Cardiac septum (tissue), 1 donor: ENCODE measurements at regions not wholly inside any gene's neighbourhood (a gene's known extent, or its start where the extent isn't known, plus 50 kb on each side); places are given as distances from the start of the nearest gene placed in this dataset.
"Not testable (repeated sequence)": the region's sequence is repeated elsewhere in the genome, so short reads cannot be mapped to it uniquely, and the experiment has no call there.

Experiments used
- DNase-seq: peaks from one replicate; pipeline ENCODE4 v3.0.0-alpha.2; 2020; ENCODE audit warnings: low spot score
- intact Hi-C: fragments of 100-400 bp; cut with DNase I; formaldehyde crosslinking; loops from one replicate; pipeline ENCODE4 v1.14.0; 2022
- donor health status: DM: no; HTN: no; CAD: no.

DNA sequence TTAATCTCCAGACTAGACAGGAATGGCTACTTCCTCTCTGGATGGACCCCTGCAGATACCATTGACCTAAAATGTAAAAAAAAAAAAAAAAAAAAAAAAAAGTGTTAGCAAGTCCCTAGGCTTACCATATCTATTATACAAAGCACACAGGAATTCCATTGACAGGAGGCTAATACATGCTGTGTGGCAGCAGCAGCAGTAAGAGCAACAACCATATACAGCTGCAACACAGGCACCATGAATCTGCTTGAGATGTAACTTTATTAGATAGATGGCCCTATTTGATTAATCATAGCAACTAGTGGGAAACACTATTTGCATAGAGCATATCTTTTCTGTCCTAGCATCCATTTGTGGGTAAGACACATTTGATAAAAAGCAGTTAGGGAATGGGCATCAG lies 1447.1 kb downstream of the FAM181B start:
- intact Hi-C loops = no loop called here
- no peak for DNase-seq

DNA sequence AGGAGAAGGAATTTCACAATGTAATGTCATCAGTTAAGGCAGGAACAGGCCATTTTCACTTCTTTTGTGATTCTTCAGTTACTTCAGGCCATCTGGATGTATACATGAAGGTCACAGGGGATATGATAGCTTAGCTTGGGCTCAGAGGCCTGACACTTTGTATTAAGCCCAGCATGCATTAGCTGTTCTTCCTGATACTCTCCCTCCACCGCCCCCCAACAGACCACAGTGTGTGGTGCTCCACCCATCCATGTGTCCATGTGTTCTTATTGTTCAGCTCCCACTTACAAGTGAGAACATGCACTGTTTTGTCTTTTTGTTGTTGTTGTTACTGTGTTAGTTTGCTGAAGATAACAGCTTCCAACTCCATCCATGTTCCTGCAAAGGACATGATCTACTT lies 1453.4 kb downstream of the FAM181B start:
- DNase-seq, intact Hi-C loops: not testable (repeated sequence)

- intact Hi-C loops = no loop called here
- DNase-seq = no peak
Observed at GRCh38 chr11:81278991-81279390, 1454.7 kb downstream of the FAM181B start.

GRCh38 chr11:81270686-81271085 lies 1463.0 kb downstream of the FAM181B start:
- no peak for DNase-seq
- intact Hi-C loops = no loop called here

DNA sequence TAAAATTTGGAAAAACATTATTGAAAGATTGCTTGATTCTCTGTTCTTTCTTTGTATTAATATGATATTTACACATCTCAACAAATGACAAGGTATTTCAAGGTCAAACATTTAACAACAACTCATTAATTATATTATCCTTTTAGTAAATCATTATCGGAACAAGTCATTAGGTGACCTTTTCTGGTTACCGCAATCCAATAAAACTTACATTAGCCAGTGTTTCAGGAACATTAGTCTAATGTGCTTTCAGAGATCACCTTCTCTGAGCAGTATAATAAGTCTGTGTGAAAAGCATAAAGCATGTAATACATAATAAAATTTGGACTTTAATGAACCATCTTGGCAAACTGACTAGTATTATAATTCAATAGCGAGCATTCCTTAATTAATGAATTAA lies 1466.4 kb downstream of the FAM181B start:
- DNase-seq = no peak
- intact Hi-C loops = no loop called here

DNA sequence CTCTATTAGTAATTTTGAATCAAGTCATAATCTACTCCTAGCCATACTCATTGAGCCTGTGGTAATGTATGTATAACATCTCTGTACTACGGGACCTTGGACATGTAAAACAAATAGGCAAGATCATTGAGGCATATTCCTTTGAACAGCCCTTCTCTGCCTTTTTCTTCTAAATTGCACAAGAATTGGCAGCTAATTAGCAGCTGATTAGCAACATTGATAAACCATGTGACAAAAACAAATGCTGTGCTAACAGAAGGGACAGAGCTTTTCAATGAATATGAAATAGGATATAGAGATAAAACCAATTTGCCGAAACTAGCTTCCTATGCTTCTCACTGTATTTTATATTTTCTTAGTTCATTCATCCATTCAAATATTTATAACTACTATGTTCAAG lies 1474.2 kb downstream of the FAM181B start:
- intact Hi-C loops = no loop called here
- DNase-seq = no peak

DNA sequence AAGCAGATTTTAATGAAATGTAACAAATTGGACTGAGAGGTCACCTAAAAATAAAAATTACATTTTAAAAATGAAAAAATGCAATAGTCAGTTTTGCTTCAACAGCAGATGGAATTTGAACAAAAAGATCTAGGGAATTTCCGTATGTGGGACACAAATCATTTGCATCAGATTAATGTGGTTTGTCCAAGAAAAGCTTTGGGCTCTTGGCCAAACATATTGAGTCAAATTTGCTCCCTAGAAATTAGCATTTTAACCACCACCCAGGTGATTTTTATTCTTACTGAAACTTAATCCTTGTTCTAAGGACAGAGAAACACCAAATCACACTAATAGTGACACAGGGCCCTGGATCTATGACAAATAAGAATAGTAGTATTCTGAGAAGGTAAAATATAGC lies 1477.8 kb downstream of the FAM181B start:
- intact Hi-C loops = no loop called here
- DNase-seq = no peak

DNA sequence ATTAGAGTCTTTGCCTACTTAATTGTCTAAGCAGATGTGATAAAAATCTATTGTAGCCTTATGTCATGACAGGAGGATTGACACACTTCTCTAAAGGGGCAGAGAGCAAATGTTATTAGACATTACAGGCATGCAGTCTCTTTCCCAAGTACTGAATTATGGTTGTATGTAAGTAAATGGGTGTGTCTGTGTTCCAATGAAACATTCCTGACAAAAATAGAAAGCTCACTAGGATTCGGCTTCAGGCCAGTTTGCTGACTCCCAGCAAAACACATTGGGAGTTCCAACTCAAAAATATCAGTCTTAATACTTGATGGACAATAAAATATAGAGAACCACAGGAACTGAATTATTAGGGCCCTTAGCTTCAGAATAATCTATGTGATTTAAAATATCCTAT lies 1480.4 kb downstream of the FAM181B start:
- no peak for DNase-seq
- intact Hi-C loops = no loop called here

- intact Hi-C loops = no loop called here
- DNase-seq = no peak
Observed at GRCh38 chr11:81246941-81247340, 1486.7 kb downstream of the FAM181B start.

DNA sequence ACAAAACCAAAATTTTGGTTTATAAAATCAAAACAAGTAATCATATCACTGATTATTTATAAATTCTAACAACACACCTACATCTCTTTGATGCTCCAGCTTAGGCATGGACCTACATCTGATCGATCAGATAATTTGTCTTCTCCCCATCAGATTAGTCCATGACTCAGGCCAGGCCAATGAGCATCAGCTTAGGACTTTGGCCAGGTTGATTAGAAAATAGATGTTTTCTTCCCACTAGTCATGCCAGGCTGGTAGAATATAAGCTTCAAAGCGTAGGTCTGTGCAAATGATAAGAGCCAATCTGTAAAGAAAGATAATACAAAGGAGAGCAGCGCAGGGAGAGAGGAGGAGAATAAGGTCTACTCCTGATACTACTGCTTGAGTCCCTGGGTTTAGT lies 1487.9 kb downstream of the FAM181B start:
- intact Hi-C loops = no loop called here
- no peak for DNase-seq

GRCh38 chr11:81241672-81242275 lies 1491.9 kb downstream of the FAM181B start:
- intact Hi-C loops = no loop called here
- no peak for DNase-seq

DNA sequence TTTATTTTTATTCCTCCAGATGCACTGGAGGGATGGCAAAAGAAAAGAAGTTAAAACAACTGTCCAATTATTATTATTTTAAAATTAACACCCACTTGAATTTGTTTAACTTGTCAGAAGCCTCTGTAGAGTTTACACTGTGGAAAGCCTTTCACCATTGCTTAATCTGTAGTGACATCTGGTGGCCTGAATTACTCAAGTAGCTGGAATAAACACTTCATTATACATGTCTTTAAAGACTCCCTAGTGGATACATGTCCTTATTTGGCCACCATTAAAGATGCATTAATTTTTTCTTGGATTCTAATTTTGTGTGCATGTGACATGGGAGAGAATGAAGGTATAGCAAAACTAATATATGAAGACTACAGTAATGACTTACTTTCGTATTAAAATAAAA lies 1496.5 kb downstream of the FAM181B start:
- intact Hi-C loops = no loop called here
- DNase-seq = no peak

- DNase-seq, intact Hi-C loops: not testable (repeated sequence)
Observed at GRCh38 chr11:81227409-81227808, 1506.3 kb downstream of the FAM181B start.

DNA sequence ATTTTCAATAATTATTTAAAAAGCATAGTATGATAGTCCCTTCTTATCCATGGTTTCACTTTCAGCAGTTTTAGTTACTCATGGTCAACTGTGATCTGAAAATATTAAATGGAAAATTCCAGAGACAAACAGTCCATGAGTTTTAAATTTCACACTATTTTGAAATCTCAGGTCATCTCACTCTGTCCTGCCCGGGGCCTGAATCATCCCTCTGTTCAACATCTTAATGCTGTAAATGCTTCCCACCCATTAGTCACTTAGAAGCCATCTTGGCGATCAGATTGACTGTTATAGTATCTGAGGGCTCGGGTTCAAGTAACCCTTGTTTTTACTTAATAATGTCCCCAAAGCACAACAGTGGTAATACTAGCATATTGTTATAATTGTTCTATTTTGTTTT lies 1509.3 kb downstream of the FAM181B start:
- intact Hi-C loops = no loop called here
- DNase-seq = no peak

DNA sequence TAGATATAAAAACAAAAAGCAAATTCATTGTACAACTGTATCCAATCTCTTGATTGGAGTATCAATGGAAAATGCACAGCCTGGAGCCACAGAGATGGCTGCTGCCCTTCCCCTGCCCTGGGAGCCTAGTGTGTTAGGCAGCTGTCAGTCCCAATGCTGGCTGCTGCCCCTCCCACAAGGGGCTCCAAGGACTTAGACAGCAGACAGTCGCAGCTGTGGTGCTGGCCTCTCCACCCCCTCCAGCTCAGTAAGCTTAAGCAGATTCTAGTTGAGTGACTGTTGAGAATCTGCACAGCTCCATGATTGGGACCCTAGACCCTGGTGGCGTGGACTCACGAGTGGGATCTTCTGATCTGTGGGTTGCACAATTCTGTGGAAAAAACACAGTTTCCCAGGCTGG lies 1511.2 kb downstream of the FAM181B start:
- intact Hi-C loops = no loop called here
- no peak for DNase-seq

GRCh38 chr11:81220146-81220895 lies 1513.3 kb downstream of the FAM181B start:
- DNase-seq = no peak
- intact Hi-C loops = no loop called here

GRCh38 chr11:81219661-81220060 lies 1514.0 kb downstream of the FAM181B start:
- DNase-seq = no peak
- intact Hi-C loops = no loop called here

GRCh38 chr11:81218440-81218839 lies 1515.2 kb downstream of the FAM181B start:
- no peak for DNase-seq
- intact Hi-C loops = no loop called here

DNA sequence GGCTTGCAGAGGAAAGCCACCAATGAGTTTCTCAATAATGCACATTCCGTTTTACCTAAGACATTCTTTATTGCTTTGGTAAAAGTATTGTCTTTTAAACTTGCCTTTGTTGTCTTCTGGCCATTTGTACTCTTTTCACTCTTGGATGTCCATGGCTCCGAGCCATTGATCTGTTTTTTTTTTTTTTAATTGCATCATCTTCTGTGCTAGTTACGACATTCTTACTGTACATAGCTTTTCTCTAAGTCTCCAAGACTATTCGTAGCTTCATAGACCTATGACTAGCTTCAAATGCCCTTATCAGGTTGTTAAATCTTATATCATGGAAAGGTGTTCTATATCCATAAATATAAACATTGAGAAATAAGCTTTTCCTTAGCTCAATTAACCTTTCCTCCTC lies 1522.6 kb downstream of the FAM181B start:
- no peak for DNase-seq
- intact Hi-C loops = no loop called here

- intact Hi-C loops = no loop called here
- DNase-seq = no peak
Observed at GRCh38 chr11:81207421-81208054, 1526.1 kb downstream of the FAM181B start.

- DNase-seq = no peak
- intact Hi-C loops = no loop called here
Observed at GRCh38 chr11:81203876-81204275, 1529.8 kb downstream of the FAM181B start.
